H9 (cell line): ENCODE measurements at regions not wholly inside any gene's neighbourhood (a gene's known extent, or its start where the extent isn't known, plus 50 kb on each side); places are given as distances from the start of the nearest gene placed in this dataset.

Experiments
- DNase-seq: peaks from one replicate; pipeline ENCODE4 v3.0.0-alpha.2; 2017
- H2AFZ ChIP-seq: one replicate; pipeline ENCODE4 v1.6.1; 2013; ENCODE audit warnings: mild to moderate bottlenecking, low read length, control low read depth, moderate library complexity
- H2AK5ac ChIP-seq: 2 replicates; pipeline ENCODE4 v1.6.1; 2013; ENCODE audit warnings: low read length, control low read depth, mixed read lengths; ENCODE audit not compliant: insufficient read length
- H2BK120ac ChIP-seq: one replicate; pipeline ENCODE4 v1.6.1; 2013; ENCODE audit warnings: low read depth, mild to moderate bottlenecking, low read length, control low read depth, inconsistent platforms; ENCODE audit not compliant: poor library complexity, severe bottlenecking
- H2BK12ac ChIP-seq: 2 replicates; pipeline ENCODE4 v1.6.1; 2013; ENCODE audit warnings: low read length, control low read depth, mixed read lengths, low read depth; ENCODE audit not compliant: insufficient read length
- H2BK15ac ChIP-seq: 2 replicates; pipeline ENCODE4 v1.6.1; 2013; ENCODE audit warnings: low read depth, low read length, control low read depth
- H2BK20ac ChIP-seq: one replicate; pipeline ENCODE4 v1.6.1; 2013; ENCODE audit warnings: low read depth, mild to moderate bottlenecking, low read length, control low read depth, inconsistent platforms; ENCODE audit not compliant: poor library complexity, severe bottlenecking
- H2BK5ac ChIP-seq: 2 replicates; pipeline ENCODE4 v1.6.1; 2013; ENCODE audit warnings: low read length, control low read depth, mixed read lengths; ENCODE audit not compliant: insufficient read length
- H3K14ac ChIP-seq: 2 replicates; pipeline ENCODE4 v1.6.1; 2013; ENCODE audit warnings: low read length, control low read depth; ENCODE audit not compliant: insufficient read depth
- H3K18ac ChIP-seq: 2 replicates; pipeline ENCODE4 v1.6.1; 2013; ENCODE audit warnings: low read depth, mild to moderate bottlenecking, mixed read lengths, low read length, control low read depth; ENCODE audit not compliant: insufficient read length
- H3K23ac ChIP-seq: 2 replicates; pipeline ENCODE4 v1.6.1; 2013; ENCODE audit warnings: low read length, control low read depth, mixed read lengths, low read depth; ENCODE audit not compliant: insufficient read length
- H3K23me2 ChIP-seq: 2 replicates; pipeline ENCODE4 v1.6.1; 2013; ENCODE audit warnings: low read depth, mild to moderate bottlenecking, mixed read lengths, low read length, control low read depth; ENCODE audit not compliant: insufficient read length, poor library complexity, severe bottlenecking
- H3K27ac ChIP-seq: 2 replicates; pipeline ENCODE4 v1.5.1; 2013; ENCODE audit warnings: low read length, control low read depth, mixed read lengths, low read depth; ENCODE audit not compliant: insufficient read length
- H3K27me3 ChIP-seq: 2 replicates; pipeline ENCODE4 v1.6.1; 2013; ENCODE audit warnings: low read length, control low read depth, inconsistent platforms; ENCODE audit not compliant: insufficient read depth
- H3K4ac ChIP-seq: 2 replicates; pipeline ENCODE4 v1.6.1; 2013; ENCODE audit warnings: low read depth, mild to moderate bottlenecking, control low read depth, inconsistent platforms, low read length, moderate library complexity
- H3K4me1 ChIP-seq: 2 replicates; pipeline ENCODE4 v1.6.1; 2013; ENCODE audit warnings: low read length, control low read depth, inconsistent platforms; ENCODE audit not compliant: insufficient read depth
- H3K4me2 ChIP-seq: 2 replicates; pipeline ENCODE4 v1.6.1; 2013; ENCODE audit warnings: low read length, control low read depth, mixed read lengths; ENCODE audit not compliant: insufficient read length, insufficient read depth
- H3K56ac ChIP-seq: 2 replicates; pipeline ENCODE4 v1.6.1; 2013; ENCODE audit warnings: low read depth, mild to moderate bottlenecking, mixed read lengths, low read length, control low read depth; ENCODE audit not compliant: insufficient read length
- H3K79me1 ChIP-seq: 2 replicates; pipeline ENCODE4 v1.6.1; 2013; ENCODE audit warnings: low read depth, mild to moderate bottlenecking, moderate library complexity, low read length, control low read depth, inconsistent platforms; ENCODE audit not compliant: insufficient read depth, poor library complexity, severe bottlenecking
- H3K79me2 ChIP-seq: 2 replicates; pipeline ENCODE4 v1.6.1; 2013; ENCODE audit warnings: low read length, control low read depth, inconsistent platforms; ENCODE audit not compliant: insufficient read depth
- H3K9ac ChIP-seq: 2 replicates; pipeline ENCODE4 v1.6.1; 2013; ENCODE audit warnings: low read length, control low read depth, mixed read lengths; ENCODE audit not compliant: insufficient read length; ENCODE audit errors: extremely low read depth
- H3K9me3 ChIP-seq: one replicate; pipeline ENCODE4 v1.6.1; 2013; ENCODE audit warnings: low read depth, low read length, inconsistent platforms; ENCODE audit not compliant: control insufficient read depth
- H3T11ph ChIP-seq: one replicate; pipeline ENCODE4 v1.6.1; 2013; ENCODE audit warnings: mild to moderate bottlenecking, low read length, control low read depth, inconsistent platforms
- H4K20me1 ChIP-seq: one replicate; pipeline ENCODE4 v1.6.1; 2013; ENCODE audit not compliant: control insufficient read depth, insufficient read length, insufficient read depth
- H4K5ac ChIP-seq: 2 replicates; pipeline ENCODE4 v1.6.1; 2013; ENCODE audit warnings: low read depth, mild to moderate bottlenecking, mixed read lengths, low read length, control low read depth; ENCODE audit not compliant: insufficient read length
- H4K8ac ChIP-seq: replicated peaks from 2 replicates; pipeline ENCODE4 v1.6.1; 2013; ENCODE audit warnings: low read length, control low read depth, mixed read lengths, low read depth; ENCODE audit not compliant: insufficient read length
- H4K91ac ChIP-seq: 2 replicates; pipeline ENCODE4 v1.6.1; 2013; ENCODE audit warnings: low read depth, mild to moderate bottlenecking, moderate library complexity, mixed read lengths, low read length, control low read depth; ENCODE audit not compliant: insufficient read length
- H3K27ac Mint-ChIP-seq, 3 experiments: 2 replicates in 2 of 3; 3 replicates in 1 of 3; pipeline ENCODE4 v1.8.0; 2020 to 2021; ENCODE audit warnings: mixed read lengths in 3 of 3, mild to moderate bottlenecking in 1 of 3, moderate library complexity in 1 of 3
- H3K27me3 Mint-ChIP-seq: 2 replicates; pipeline ENCODE4 v1.8.0; 2021; ENCODE audit warnings: low read depth, mild to moderate bottlenecking, moderate library complexity, mixed read lengths
- H3K36me3 Mint-ChIP-seq, 3 experiments: 2 replicates in 2 of 3; 3 replicates in 1 of 3; pipeline ENCODE4 v1.8.0; 2020 to 2021; ENCODE audit warnings: low read depth in 3 of 3, mixed read lengths in 3 of 3; ENCODE audit not compliant: insufficient read depth in 1 of 3
- H3K4me1 Mint-ChIP-seq, 2 experiments: 2 replicates each; pipeline ENCODE4 v1.8.0; 2020; ENCODE audit warnings: mixed read lengths in 2 of 2
- H3K4me3 Mint-ChIP-seq, 2 experiments: 2 replicates in 1 of 2; 3 replicates in 1 of 2; pipeline ENCODE4 v1.8.0; 2020 to 2021; ENCODE audit warnings: mild to moderate bottlenecking in 2 of 2, mixed read lengths in 2 of 2, moderate library complexity in 1 of 2
- H3K9me3 Mint-ChIP-seq, 2 experiments: 2 replicates in 1 of 2; 3 replicates in 1 of 2; pipeline ENCODE4 v1.8.0; 2020; ENCODE audit warnings: mild to moderate bottlenecking in 2 of 2, mixed read lengths in 2 of 2, moderate library complexity in 1 of 2
- WGBS: extraction: QIAGEN DNeasy Blood & Tissue Kit; methylation state at CpG from one replicate; pipeline ENCODE4 v1.1.7; 2013; ENCODE audit warnings: missing lambda C conversion rate, low lambda C conversion rate, mixed read lengths; ENCODE audit not compliant: insufficient read length; ENCODE audit errors: extremely low coverage; 5-methylcytosine and 5-hydroxymethylcytosine counted together
- TF ChIP-seq, protein P1 (sequence below): fragments of 200-600 bp; sonication (generic); conservative IDR thresholded peaks from 3 replicates; pipeline ENCODE4 v1.8.0; 2021; ENCODE audit warnings: antibody characterized with exemption, mild to moderate bottlenecking

- TF ChIP-seq, protein P1, sequence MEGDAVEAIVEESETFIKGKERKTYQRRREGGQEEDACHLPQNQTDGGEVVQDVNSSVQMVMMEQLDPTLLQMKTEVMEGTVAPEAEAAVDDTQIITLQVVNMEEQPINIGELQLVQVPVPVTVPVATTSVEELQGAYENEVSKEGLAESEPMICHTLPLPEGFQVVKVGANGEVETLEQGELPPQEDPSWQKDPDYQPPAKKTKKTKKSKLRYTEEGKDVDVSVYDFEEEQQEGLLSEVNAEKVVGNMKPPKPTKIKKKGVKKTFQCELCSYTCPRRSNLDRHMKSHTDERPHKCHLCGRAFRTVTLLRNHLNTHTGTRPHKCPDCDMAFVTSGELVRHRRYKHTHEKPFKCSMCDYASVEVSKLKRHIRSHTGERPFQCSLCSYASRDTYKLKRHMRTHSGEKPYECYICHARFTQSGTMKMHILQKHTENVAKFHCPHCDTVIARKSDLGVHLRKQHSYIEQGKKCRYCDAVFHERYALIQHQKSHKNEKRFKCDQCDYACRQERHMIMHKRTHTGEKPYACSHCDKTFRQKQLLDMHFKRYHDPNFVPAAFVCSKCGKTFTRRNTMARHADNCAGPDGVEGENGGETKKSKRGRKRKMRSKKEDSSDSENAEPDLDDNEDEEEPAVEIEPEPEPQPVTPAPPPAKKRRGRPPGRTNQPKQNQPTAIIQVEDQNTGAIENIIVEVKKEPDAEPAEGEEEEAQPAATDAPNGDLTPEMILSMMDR: no peak
- Histone ChIP-seq H3K18ac (no peak overlapping the region), H3K23me2 (no peaks in the 10 kb centered on the region), H2BK12ac (no peak overlapping the region), H3K56ac (no peak overlapping the region), H2AFZ (no peak overlapping the region), H3K23ac (no peak overlapping the region), H4K20me1 (no peaks in the 10 kb centered on the region), H3K4ac (no peak overlapping the region), H3K4me1 (no peaks in the 10 kb centered on the region), H3K4me2 (no peak overlapping the region), H3K79me1 (no peaks in the 10 kb centered on the region), H2AK5ac (no peak overlapping the region), H3K9me3 (no peaks in the 10 kb centered on the region), H4K8ac (no peak overlapping the region), H2BK20ac (no peak overlapping the region), H4K91ac (no peak overlapping the region), H3K14ac (no peak overlapping the region), H2BK5ac (no peak overlapping the region), H4K5ac (no peak overlapping the region), H3K27me3 (no peaks in the 10 kb centered on the region), H3T11ph (no peak overlapping the region), H3K79me2 (no peaks in the 10 kb centered on the region), H3K9ac (no peak overlapping the region), H2BK15ac (no peak overlapping the region), H3K27ac (no peak overlapping the region), H2BK120ac (no peak overlapping the region)
- H3K4me3 Mint-ChIP-seq: no peak overlapping the region
- WGBS: no CpG with 5 or more reads among the region's 11 CpGs
- no peak for DNase-seq
- H3K36me3 Mint-ChIP-seq: no peaks in the 10 kb centered on the region; a peak in 1 of 7 replicates
- H3K9me3 Mint-ChIP-seq: no peaks in the 10 kb centered on the region
- peaks cover 10% of the 10 kb centered on the region for H3K27me3 Mint-ChIP-seq
- peaks cover 5 to 6% of the 10 kb centered on the region in 2 experiments; a peak in 2 of 4 replicates for H3K4me1 Mint-ChIP-seq
- H3K27ac Mint-ChIP-seq: no peak overlapping the region
Observed at GRCh38 chr21:41668051-41668541, 98.8 kb downstream of the RIPK4 start.
